ENCODE measurements at regions not wholly inside any gene's neighbourhood (a gene's known extent, or its start where the extent isn't known, plus 50 kb on each side); places are given as distances from the start of the nearest gene placed in this dataset.

DNA sequence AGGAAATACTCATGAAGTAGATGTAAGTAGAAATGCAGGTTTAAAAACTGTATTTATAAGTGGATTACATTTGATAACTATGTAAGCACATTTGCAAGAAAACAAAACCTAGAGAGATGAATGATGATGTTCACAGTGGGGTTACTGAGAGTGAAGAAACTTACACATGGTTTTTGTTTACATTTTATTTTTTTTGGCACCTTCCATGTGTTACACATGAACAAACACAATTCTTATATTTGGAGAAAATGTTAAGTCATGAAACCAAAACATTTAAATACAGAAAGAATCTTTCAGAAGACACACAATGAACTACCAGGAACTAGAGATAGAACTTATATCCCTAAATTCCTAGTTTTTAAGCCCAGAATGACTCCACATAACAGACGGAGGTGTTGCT, 51.5 kb upstream of the SPATA31E1 start:
- DNase-seq, result no peak
- H3K4me3 ChIP-seq (ENCODE audit: low read depth, low read length), result no peak overlapping the region
- H3K27me3 ChIP-seq (ENCODE audit: insufficient read depth, low read depth, severe bottlenecking), result no peaks in the 10 kb centered on the region
- no peak overlapping the region for H3K27ac ChIP-seq
- H3K36me3 ChIP-seq, result no peaks in the 10 kb centered on the region
- no peaks in the 10 kb centered on the region for H3K9me3 ChIP-seq (ENCODE audit: severe bottlenecking)
- TF ChIP-seq, protein P1, sequence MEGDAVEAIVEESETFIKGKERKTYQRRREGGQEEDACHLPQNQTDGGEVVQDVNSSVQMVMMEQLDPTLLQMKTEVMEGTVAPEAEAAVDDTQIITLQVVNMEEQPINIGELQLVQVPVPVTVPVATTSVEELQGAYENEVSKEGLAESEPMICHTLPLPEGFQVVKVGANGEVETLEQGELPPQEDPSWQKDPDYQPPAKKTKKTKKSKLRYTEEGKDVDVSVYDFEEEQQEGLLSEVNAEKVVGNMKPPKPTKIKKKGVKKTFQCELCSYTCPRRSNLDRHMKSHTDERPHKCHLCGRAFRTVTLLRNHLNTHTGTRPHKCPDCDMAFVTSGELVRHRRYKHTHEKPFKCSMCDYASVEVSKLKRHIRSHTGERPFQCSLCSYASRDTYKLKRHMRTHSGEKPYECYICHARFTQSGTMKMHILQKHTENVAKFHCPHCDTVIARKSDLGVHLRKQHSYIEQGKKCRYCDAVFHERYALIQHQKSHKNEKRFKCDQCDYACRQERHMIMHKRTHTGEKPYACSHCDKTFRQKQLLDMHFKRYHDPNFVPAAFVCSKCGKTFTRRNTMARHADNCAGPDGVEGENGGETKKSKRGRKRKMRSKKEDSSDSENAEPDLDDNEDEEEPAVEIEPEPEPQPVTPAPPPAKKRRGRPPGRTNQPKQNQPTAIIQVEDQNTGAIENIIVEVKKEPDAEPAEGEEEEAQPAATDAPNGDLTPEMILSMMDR (IDR thresholded peaks at IDR 0.05; ENCODE audit: low read depth, low read length), result no peak
